Pancreas (tissue), 10 donors: ENCODE measurements at regions not wholly inside any gene's neighbourhood (a gene's known extent, or its start where the extent isn't known, plus 50 kb on each side); places are given as distances from the start of the nearest gene placed in this dataset.

ENCODE experiments used
- ATAC-seq, 4 donors: fragments of 200-7000 bp; cut with Tn5 transposase; one replicate each; pipeline versions ENCODE4 v1.8.0 to v1.9.1; 2020; ENCODE audit warnings: mild to moderate bottlenecking in 4 of 4, moderate library complexity in 4 of 4
- DNase-seq, 6 donors: peaks; one replicate each; pipeline ENCODE4 v3.0.0-alpha.2; 2020
- FAIRE-seq: peaks from 2 replicates; lab custom pipeline; 2012; peaks lifted over from hg19 to GRCh38; lab: Jason Lieb, UNC
- H3K27ac ChIP-seq, 4 donors: fragments of 200-600 bp; sonication (generic); 1 replicate in 3 of 4; 2 replicates in 1 of 4; pipeline versions ENCODE4 v1.5.0 to v1.8.0; 2020
- H3K27me3 ChIP-seq, 4 donors: fragments of 200-600 bp; one replicate each; pipeline ENCODE4 v1.8.0; 2021
- H3K36me3 ChIP-seq, 3 donors: fragments of 200-600 bp; sonication (generic) in 1 of 3; one replicate each; pipeline versions ENCODE4 v1.5.0 to v1.8.0; 2020 to 2021
- H3K4me1 ChIP-seq, 3 donors: fragments of 200-600 bp; one replicate each; pipeline ENCODE4 v1.8.0; 2021
- H3K4me3 ChIP-seq, 4 donors: fragments of 200-600 bp; sonication (generic) in 2 of 4; one replicate each; pipeline versions ENCODE4 v1.5.0 to v1.8.0; 2020 to 2021
- H3K9me3 ChIP-seq, 4 donors: fragments of 200-600 bp; one replicate each; pipeline ENCODE4 v1.8.0; 2021
- CTCF ChIP-seq, 4 donors: fragments of 200-600 bp; sonication (generic) in 3 of 4; IDR thresholded peaks; one replicate each; pipeline versions ENCODE4 v1.5.0 to v1.8.0; 2021; ENCODE audit warnings: antibody characterized with exemption in 4 of 4
- WGBS, 2 donors: extraction: QIAGEN DNeasy Blood & Tissue Kit; methylation state at CpG; one replicate each; pipeline ENCODE4 v1.1.7; 2013; 5-methylcytosine and 5-hydroxymethylcytosine counted together
- intact Hi-C, 3 donors: fragments of 100-400 bp; cut with DNase I; formaldehyde crosslinking; loops; one replicate each; pipeline versions ENCODE4 v1.11.1 to v1.14.2; 2022
- donor health status: healthy with polysubstance abuse.
- donor health status: DM: no; HTN: no; CAD: no; lungs with moderate emphysema.
- donor health status: DM: no; HTN: no; CAD: no.
- donor health status: control.
- donor health status: control.
- donor health status: Bipolar disorder and iron deficiency.
- donor health status: DM: yes; HTN: yes; CAD: no.
- donor health status: DM: no; HTN: no; CAD: no.
- donor health status: DM: no; HTN: no; CAD: no.
- donor health status: DM: yes; HTN: yes; CAD: no.

GRCh38 chr2:103977241-103977640, 876.7 kb upstream of the POU3F3 start:
- TF ChIP-seq CTCF (IDR thresholded peaks at IDR 0.05) = no peak
- intact Hi-C loops = no loop called here
- WGBS, 2 donors = 62 to 77% methylated on average over 4 of the region's 4 CpGs
- Histone ChIP-seq H3K9me3 (no peaks in the 10 kb centered on the region), H3K4me1 (no peaks in the 10 kb centered on the region), H3K27ac (no peak overlapping the region), H3K36me3 (no peaks in the 10 kb centered on the region), H3K27me3 (no peaks in the 10 kb centered on the region), H3K4me3 (no peak overlapping the region)
- no peak for FAIRE-seq
- no peak for ATAC-seq
- DNase-seq = no peak

DNA sequence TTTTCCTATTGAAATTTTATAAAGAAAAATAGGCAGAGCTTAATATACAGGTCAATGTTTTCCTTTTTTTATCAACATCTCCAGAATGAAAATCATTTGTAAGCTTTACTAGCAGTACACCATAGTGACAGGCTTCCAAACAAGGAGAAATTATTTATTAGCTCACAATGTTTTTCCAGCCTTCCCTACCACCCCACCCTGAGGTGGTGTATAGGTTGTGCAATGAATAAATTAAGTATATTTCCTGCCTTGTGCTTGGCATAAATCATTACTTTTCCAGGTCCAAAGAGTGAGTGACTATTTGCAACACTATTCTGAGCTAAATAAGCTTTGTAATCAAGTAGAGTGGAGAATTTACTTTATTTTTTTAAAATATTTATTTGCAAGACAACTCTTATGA, 876.2 kb upstream of the POU3F3 start:
- ATAC-seq (no peak), FAIRE-seq (no peak), DNase-seq (no peak)
- Histone ChIP-seq H3K27ac (no peak overlapping the region), H3K36me3 (no peaks in the 10 kb centered on the region), H3K4me1 (no peaks in the 10 kb centered on the region), H3K27me3 (no peaks in the 10 kb centered on the region), H3K9me3 (no peaks in the 10 kb centered on the region), H3K4me3 (no peak overlapping the region)
- no peak for TF ChIP-seq CTCF (IDR thresholded peaks at IDR 0.05)
- intact Hi-C loops = no loop called here

GRCh38 chr2:103980401-103980800, 873.5 kb upstream of the POU3F3 start:
- 36 to 62% methylated on average over 1 of the region's 1 CpG for WGBS, 2 donors
- Histone ChIP-seq H3K4me3 (no peak overlapping the region), H3K9me3 (no peaks in the 10 kb centered on the region), H3K36me3 (no peaks in the 10 kb centered on the region), H3K27ac (no peak overlapping the region), H3K4me1 (no peaks in the 10 kb centered on the region), H3K27me3 (no peaks in the 10 kb centered on the region)
- ATAC-seq = no peak
- DNase-seq = no peak
- FAIRE-seq = no peak
- TF ChIP-seq CTCF (IDR thresholded peaks at IDR 0.05) = no peak
- intact Hi-C loops = no loop called here

GRCh38 chr2:103982691-103983090, 871.2 kb upstream of the POU3F3 start:
- Histone ChIP-seq H3K36me3 (no peaks in the 10 kb centered on the region), H3K9me3 (no peaks in the 10 kb centered on the region), H3K27me3 (no peaks in the 10 kb centered on the region), H3K27ac (no peak overlapping the region), H3K4me1 (no peaks in the 10 kb centered on the region), H3K4me3 (no peak overlapping the region)
- WGBS, 2 donors = 17 to 20% methylated on average over 3 of the region's 3 CpGs
- no peak for DNase-seq
- no peak for ATAC-seq
- intact Hi-C loops = no loop called here
- no peak for FAIRE-seq
- no peak for TF ChIP-seq CTCF (IDR thresholded peaks at IDR 0.05)

GRCh38 chr2:103986001-103986400, 867.9 kb upstream of the POU3F3 start:
- Histone ChIP-seq H3K4me1 (no peaks in the 10 kb centered on the region), H3K9me3 (no peaks in the 10 kb centered on the region), H3K36me3 (no peaks in the 10 kb centered on the region), H3K4me3 (no peak overlapping the region), H3K27me3 (no peaks in the 10 kb centered on the region), H3K27ac (no peak overlapping the region)
- intact Hi-C loops = no loop called here
- WGBS, 2 donors = 57 to 59% methylated on average over 4 of the region's 4 CpGs
- FAIRE-seq (no peak), ATAC-seq (no peak), DNase-seq (no peak)
- no peak for TF ChIP-seq CTCF (IDR thresholded peaks at IDR 0.05)
